Adrenal gland (tissue), 5 donors: ENCODE measurements at regions not wholly inside any gene's neighbourhood (a gene's known extent, or its start where the extent isn't known, plus 50 kb on each side); places are given as distances from the start of the nearest gene placed in this dataset.

Experiments
- POLR2A ChIP-seq, 2 donors: fragments of 450-650 bp; IDR thresholded peaks; one replicate each; pipeline ENCODE4 v1.6.1; 2017; ENCODE audit warnings: antibody characterized with exemption in 2 of 2, mild to moderate bottlenecking in 2 of 2, moderate library complexity in 1 of 2
- TF ChIP-seq, protein P1 (sequence below), 6 experiments: fragments of 450-650 bp in 4 of 6; fragments of 200-600 bp in 2 of 6; sonication (generic) in 1 of 6; IDR thresholded peaks; 1 replicate in 5 of 6; 2 replicates in 1 of 6; pipeline versions ENCODE4 v1.5.1 to v1.8.0; 2016 to 2021; ENCODE audit warnings: antibody characterized with exemption in 6 of 6, mild to moderate bottlenecking in 2 of 6, moderate library complexity in 1 of 6
- donor health status: DM: no; HTN: no; CAD: no.

DNA sequence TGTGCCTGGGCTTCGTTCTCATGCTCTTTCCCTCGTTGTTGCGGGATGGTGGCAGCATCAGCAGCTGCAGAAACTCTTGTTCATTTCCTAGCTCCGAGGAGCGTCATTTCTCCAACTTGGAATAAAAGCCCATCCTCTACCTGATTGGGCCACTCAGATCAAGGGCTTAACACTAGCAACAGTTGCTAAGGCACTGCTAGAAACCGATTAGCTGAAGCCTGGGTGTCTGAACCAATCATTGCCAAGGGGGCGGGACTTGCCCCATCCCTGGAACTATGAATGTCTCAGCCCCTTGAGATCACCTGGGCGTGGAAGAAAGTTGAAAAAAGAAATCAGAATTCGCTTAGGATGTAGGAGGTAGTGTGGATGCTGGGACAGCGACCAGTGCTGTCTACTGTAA is 145.3 kb downstream of the FOXL1 start:
- TF ChIP-seq, protein P1, sequence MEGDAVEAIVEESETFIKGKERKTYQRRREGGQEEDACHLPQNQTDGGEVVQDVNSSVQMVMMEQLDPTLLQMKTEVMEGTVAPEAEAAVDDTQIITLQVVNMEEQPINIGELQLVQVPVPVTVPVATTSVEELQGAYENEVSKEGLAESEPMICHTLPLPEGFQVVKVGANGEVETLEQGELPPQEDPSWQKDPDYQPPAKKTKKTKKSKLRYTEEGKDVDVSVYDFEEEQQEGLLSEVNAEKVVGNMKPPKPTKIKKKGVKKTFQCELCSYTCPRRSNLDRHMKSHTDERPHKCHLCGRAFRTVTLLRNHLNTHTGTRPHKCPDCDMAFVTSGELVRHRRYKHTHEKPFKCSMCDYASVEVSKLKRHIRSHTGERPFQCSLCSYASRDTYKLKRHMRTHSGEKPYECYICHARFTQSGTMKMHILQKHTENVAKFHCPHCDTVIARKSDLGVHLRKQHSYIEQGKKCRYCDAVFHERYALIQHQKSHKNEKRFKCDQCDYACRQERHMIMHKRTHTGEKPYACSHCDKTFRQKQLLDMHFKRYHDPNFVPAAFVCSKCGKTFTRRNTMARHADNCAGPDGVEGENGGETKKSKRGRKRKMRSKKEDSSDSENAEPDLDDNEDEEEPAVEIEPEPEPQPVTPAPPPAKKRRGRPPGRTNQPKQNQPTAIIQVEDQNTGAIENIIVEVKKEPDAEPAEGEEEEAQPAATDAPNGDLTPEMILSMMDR (IDR thresholded peaks at IDR 0.05): no peak
- no peak for TF ChIP-seq POLR2A (IDR thresholded peaks at IDR 0.05)
